OCI-LY1 (cell line): ENCODE measurements at regions not wholly inside any gene's neighbourhood (a gene's known extent, or its start where the extent isn't known, plus 50 kb on each side); places are given as distances from the start of the nearest gene placed in this dataset.

Experiments
- H2AFZ ChIP-seq: fragments of 200-600 bp; sonication (generic), shearing (Covaris generic); 2 replicates; pipeline ENCODE4 v1.6.0; 2014; ENCODE audit warnings: antibody characterized with exemption, mild to moderate bottlenecking, low read length
- H3F3A ChIP-seq: fragments of 200-600 bp; sonication (generic), shearing (Covaris generic); 2 replicates; pipeline ENCODE4 v1.6.0; 2014; ENCODE audit warnings: mild to moderate bottlenecking, antibody characterized with exemption, low read length, moderate library complexity; ENCODE audit not compliant: insufficient read depth
- H3K27ac ChIP-seq: fragments of 200-600 bp; sonication (generic); 2 replicates; pipeline ENCODE4 v1.5.1; 2014; ENCODE audit warnings: low read length, mixed run types, mild to moderate bottlenecking, low read depth; ENCODE audit not compliant: poor library complexity, severe bottlenecking
- H3K27me3 ChIP-seq: fragments of 200-600 bp; sonication (generic); 2 replicates; pipeline ENCODE4 v1.6.0; 2014; ENCODE audit warnings: antibody characterized with exemption, mild to moderate bottlenecking, low read length, moderate library complexity; ENCODE audit not compliant: insufficient read depth
- H3K36me3 ChIP-seq: fragments of 200-600 bp; sonication (generic); 2 replicates; pipeline ENCODE4 v1.6.1; 2014; ENCODE audit warnings: mild to moderate bottlenecking, antibody characterized with exemption, low read length, moderate library complexity, mixed read lengths; ENCODE audit not compliant: insufficient read depth
- H3K4me1 ChIP-seq: fragments of 200-600 bp; sonication (generic); 2 replicates; pipeline ENCODE4 v1.5.1; 2014; ENCODE audit warnings: mild to moderate bottlenecking, low read length, moderate library complexity; ENCODE audit not compliant: insufficient read depth, severe bottlenecking
- H3K4me2 ChIP-seq: fragments of 200-600 bp; sonication (generic), shearing (Covaris generic); 2 replicates; pipeline ENCODE4 v1.6.1; 2014; ENCODE audit warnings: low read length
- H3K4me3 ChIP-seq: fragments of 200-600 bp; sonication (generic); 2 replicates; pipeline ENCODE4 v1.5.1; 2014; ENCODE audit warnings: low read length, low read depth, mild to moderate bottlenecking, mixed read lengths; ENCODE audit not compliant: poor library complexity, severe bottlenecking
- H3K79me2 ChIP-seq: fragments of 200-600 bp; shearing (Covaris generic); 2 replicates; pipeline ENCODE4 v1.6.1; 2016; ENCODE audit warnings: mixed run types, low read length, mixed read lengths; ENCODE audit not compliant: insufficient read depth
- H3K9ac ChIP-seq: fragments of 200-600 bp; sonication (generic), shearing (Covaris generic); 2 replicates; pipeline ENCODE4 v1.6.1; 2014; ENCODE audit warnings: mild to moderate bottlenecking, low read length, mixed read lengths
- H3K9me2 ChIP-seq: fragments of 200-600 bp; sonication (generic), shearing (Covaris generic); 2 replicates; pipeline ENCODE4 v1.6.1; 2014; ENCODE audit warnings: low read depth, mild to moderate bottlenecking, low read length, mixed read lengths
- H3K9me3 ChIP-seq: fragments of 200-600 bp; shearing (Covaris generic); 2 replicates; pipeline ENCODE4 v1.6.1; 2014; ENCODE audit warnings: low read length, mixed read lengths
- H4K20me1 ChIP-seq: fragments of 200-600 bp; sonication (generic), shearing (Covaris generic); 2 replicates; pipeline ENCODE4 v1.6.0; 2016; ENCODE audit warnings: mild to moderate bottlenecking, low read length; ENCODE audit not compliant: insufficient read depth
- EZH2 ChIP-seq: fragments of 200-600 bp; sonication (generic), shearing (Covaris generic); IDR thresholded peaks from 2 replicates; pipeline ENCODE4 v1.8.0; 2017; ENCODE audit warnings: borderline replicate concordance, mixed run types, mild to moderate bottlenecking, antibody characterized with exemption, low read length, moderate library complexity, mixed read lengths
- TF ChIP-seq, protein P1 (sequence below): fragments of 200-600 bp; sonication (generic), shearing (Covaris generic); IDR thresholded peaks from 2 replicates; pipeline ENCODE4 v1.5.1; 2017; ENCODE audit warnings: mild to moderate bottlenecking, antibody characterized with exemption, low read length, moderate library complexity, mixed read lengths

GRCh38 chr20:20904501-20904831 lies 192.0 kb upstream of the RALGAPA2 start:
- Histone ChIP-seq H3K9ac (no peak overlapping the region), H3F3A (no peaks in the 10 kb centered on the region), H3K4me2 (no peak overlapping the region), H3K4me1 (no peaks in the 10 kb centered on the region), H3K4me3 (no peak overlapping the region), H4K20me1 (no peaks in the 10 kb centered on the region), H2AFZ (no peak overlapping the region), H3K36me3 (no peaks in the 10 kb centered on the region), H3K9me2 (no peaks in the 10 kb centered on the region), H3K79me2 (no peaks in the 10 kb centered on the region), H3K27ac (no peak overlapping the region), H3K27me3 (no peaks in the 10 kb centered on the region), H3K9me3 (no peaks in the 10 kb centered on the region)
- TF ChIP-seq, protein P1, sequence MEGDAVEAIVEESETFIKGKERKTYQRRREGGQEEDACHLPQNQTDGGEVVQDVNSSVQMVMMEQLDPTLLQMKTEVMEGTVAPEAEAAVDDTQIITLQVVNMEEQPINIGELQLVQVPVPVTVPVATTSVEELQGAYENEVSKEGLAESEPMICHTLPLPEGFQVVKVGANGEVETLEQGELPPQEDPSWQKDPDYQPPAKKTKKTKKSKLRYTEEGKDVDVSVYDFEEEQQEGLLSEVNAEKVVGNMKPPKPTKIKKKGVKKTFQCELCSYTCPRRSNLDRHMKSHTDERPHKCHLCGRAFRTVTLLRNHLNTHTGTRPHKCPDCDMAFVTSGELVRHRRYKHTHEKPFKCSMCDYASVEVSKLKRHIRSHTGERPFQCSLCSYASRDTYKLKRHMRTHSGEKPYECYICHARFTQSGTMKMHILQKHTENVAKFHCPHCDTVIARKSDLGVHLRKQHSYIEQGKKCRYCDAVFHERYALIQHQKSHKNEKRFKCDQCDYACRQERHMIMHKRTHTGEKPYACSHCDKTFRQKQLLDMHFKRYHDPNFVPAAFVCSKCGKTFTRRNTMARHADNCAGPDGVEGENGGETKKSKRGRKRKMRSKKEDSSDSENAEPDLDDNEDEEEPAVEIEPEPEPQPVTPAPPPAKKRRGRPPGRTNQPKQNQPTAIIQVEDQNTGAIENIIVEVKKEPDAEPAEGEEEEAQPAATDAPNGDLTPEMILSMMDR, result no peak
- TF ChIP-seq EZH2, result no peak

DNA sequence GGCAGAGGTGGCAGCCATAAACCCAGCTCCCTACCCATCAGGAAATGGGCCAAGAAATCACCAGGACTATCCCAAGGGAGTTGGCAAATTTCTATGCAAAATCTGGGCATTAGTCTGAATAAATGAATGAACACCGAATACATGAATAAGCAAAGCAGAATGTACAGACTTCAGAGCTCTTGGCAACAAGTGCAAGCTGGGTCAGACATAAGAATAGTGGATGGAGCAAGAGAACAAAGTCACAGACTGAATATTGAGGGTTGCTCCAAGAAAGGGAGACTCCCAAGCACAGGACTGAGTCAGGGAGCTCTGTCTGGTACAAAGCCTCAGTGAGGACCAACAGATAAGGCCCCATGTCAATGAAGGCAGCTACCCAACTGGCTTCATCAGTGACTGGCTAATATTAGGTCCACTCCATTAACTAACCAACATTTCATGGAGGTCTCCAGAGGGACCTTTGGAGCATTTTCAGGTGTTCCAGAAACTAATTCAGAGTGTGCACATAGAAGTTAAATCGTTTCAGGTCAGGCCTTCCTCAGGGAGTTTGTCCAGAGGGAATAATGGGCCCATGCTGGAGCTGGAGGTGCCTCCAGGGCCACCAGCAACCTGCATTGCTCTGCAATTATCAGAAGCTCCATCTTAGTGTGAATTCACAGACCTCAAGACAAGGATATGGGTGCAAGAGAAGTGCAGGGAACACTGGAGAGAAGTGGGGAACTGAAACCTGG lies 191.5 kb upstream of the RALGAPA2 start:
- Histone ChIP-seq H3K9me2 (no peaks in the 10 kb centered on the region), H2AFZ (no peak overlapping the region), H3K27me3 (no peaks in the 10 kb centered on the region), H3K27ac (no peak overlapping the region), H3K9me3 (no peaks in the 10 kb centered on the region), H3F3A (no peaks in the 10 kb centered on the region), H3K79me2 (no peaks in the 10 kb centered on the region), H3K4me1 (no peaks in the 10 kb centered on the region), H3K9ac (no peak overlapping the region), H3K36me3 (no peaks in the 10 kb centered on the region), H3K4me3 (no peak overlapping the region), H3K4me2 (no peak overlapping the region), H4K20me1 (no peaks in the 10 kb centered on the region)
- TF ChIP-seq, protein P1, result no peak
- no peak for TF ChIP-seq EZH2

DNA sequence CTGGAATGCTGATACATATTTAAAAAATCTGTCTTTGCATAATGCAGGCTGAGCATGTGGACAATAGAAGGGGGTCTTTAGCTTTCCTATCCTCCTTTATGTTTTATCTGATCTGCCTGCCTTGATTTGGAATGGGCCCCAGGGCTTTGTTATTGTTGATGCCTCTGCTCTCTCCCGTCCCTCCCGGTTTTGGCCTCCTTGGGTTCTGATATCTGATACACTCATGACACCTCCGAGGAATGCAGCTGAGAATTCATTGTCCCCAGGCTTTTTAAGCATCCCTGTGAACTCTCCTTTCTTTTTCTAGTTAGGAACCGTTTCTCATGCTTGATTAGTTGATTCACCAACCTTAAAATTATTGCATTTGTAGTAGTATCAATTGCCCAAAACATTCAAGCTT lies 185.5 kb upstream of the RALGAPA2 start:
- no peaks in the 10 kb centered on the region for H3K27me3 ChIP-seq
- H3K79me2 ChIP-seq, result no peaks in the 10 kb centered on the region
- H3K4me1 ChIP-seq, result no peaks in the 10 kb centered on the region
- no peaks in the 10 kb centered on the region for H3K9me3 ChIP-seq
- TF ChIP-seq EZH2, result no peak
- TF ChIP-seq, protein P1, result no peak
- H3K27ac ChIP-seq, result no peak overlapping the region
- H3K9me2 ChIP-seq, result no peaks in the 10 kb centered on the region
- H3K4me3 ChIP-seq, result no peak overlapping the region
- H3F3A ChIP-seq, result no peaks in the 10 kb centered on the region
- H3K36me3 ChIP-seq, result no peaks in the 10 kb centered on the region
- H2AFZ ChIP-seq, result no peak overlapping the region
- H3K4me2 ChIP-seq, result no peak overlapping the region
- H4K20me1 ChIP-seq, result no peaks in the 10 kb centered on the region
- H3K9ac ChIP-seq, result no peak overlapping the region
